Activated naive CD8-positive, alpha-beta T cell treated with anti-CD3 and anti-CD28 coated beads, Interleukin-2, amount 50 U/mL, for 24 hours (primary cell): ENCODE measurements at regions not wholly inside any gene's neighbourhood (a gene's known extent, or its start where the extent isn't known, plus 50 kb on each side); places are given as distances from the start of the nearest gene placed in this dataset.

Experiments
- ATAC-seq: fragments of 150-1000 bp; cut with Tn5 transposase; one replicate; pipeline ENCODE4 v1.10.0; 2021
- DNase-seq: peaks from one replicate; pipeline ENCODE4 v3.0.0; 2021
- H3K27ac Mint-ChIP-seq: one replicate; pipeline ENCODE4 v1.8.0; 2021; ENCODE audit warnings: mild to moderate bottlenecking, mixed read lengths
- H3K27me3 Mint-ChIP-seq: one replicate; pipeline ENCODE4 v1.8.0; 2021; ENCODE audit warnings: mixed read lengths
- H3K36me3 Mint-ChIP-seq: one replicate; pipeline ENCODE4 v1.8.0; 2021; ENCODE audit warnings: low read depth, mixed read lengths
- H3K4me1 Mint-ChIP-seq: one replicate; pipeline ENCODE4 v1.8.0; 2021; ENCODE audit warnings: mixed read lengths
- H3K4me3 Mint-ChIP-seq: one replicate; pipeline ENCODE4 v1.8.0; 2021; ENCODE audit warnings: mild to moderate bottlenecking, moderate library complexity, mixed read lengths
- H3K9me3 Mint-ChIP-seq: one replicate; pipeline ENCODE4 v1.8.0; 2021; ENCODE audit warnings: mixed read lengths

DNA sequence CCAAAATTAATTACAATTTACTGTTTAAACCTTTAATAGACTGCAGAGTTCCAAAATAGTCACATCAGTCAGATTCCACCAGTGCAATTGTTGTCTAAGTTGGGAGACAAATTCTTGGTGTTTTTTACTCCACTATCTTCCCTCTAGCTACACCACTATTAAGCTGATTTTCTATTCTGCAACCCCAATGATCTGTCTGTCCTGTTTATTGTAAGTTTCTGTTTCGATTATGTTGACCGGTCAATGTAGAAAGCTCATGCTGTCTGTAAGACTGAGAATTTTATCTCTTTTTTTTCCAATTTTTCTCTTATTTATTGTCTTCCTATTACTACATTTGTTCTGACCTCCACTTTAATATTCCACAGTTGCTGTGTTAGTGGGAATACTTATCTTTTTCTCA, 557.5 kb downstream of the SH2D4B start:
- H3K9me3 Mint-ChIP-seq: peaks cover 5% of the 10 kb centered on the region
- no peak overlapping the region for H3K4me3 Mint-ChIP-seq
- ATAC-seq (no peak), DNase-seq (no peak)
- H3K36me3 Mint-ChIP-seq: no peaks in the 10 kb centered on the region
- no peaks in the 10 kb centered on the region for H3K4me1 Mint-ChIP-seq
- H3K27me3 Mint-ChIP-seq: no peaks in the 10 kb centered on the region
- H3K27ac Mint-ChIP-seq: no peak overlapping the region

DNA sequence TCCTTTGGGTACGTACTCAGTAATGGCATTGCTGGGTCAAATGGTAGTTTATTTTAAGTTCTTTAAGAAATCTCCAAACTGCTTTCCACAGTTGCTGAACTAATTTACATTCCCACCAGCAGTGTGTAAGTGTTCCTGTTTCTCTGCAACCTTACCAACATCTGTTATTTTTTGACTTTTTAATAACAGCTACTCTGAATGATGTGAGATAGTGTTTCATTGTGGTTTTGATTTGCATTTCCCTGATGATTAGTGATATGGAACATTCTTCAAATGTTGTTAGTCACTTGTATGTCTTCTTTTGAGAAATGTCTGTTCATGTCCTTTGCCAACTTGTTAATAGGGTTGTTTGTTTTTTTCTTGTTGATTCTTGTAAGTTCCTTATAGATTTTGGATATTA, 558.9 kb downstream of the SH2D4B start:
- ATAC-seq (no peak), DNase-seq (no peak)
- Mint-ChIP-seq H3K4me1 (no peaks in the 10 kb centered on the region), H3K4me3 (no peak overlapping the region), H3K27me3 (no peaks in the 10 kb centered on the region), H3K36me3 (no peaks in the 10 kb centered on the region), H3K9me3 (peaks cover 5% of the 10 kb centered on the region), H3K27ac (no peak overlapping the region)

DNA sequence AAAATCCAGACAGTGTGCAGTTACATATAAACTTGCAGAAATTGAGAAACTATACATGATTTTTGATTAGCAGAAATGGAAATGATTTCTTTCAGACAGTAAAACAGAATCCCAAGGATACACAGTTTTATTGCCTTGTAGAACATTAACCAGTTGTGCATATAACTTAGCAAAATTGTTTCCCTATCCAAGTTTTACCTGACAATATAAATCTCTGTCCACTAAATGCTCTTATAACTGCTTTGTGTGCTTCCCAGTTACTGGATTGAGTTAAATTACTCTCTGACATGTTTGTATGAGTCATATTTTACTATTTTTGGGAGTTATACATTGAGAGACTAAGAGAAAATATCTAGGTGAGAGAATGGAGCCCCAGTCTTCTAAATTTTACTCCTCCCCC, 563.4 kb downstream of the SH2D4B start:
- Mint-ChIP-seq H3K4me3 (no peak overlapping the region), H3K4me1 (no peaks in the 10 kb centered on the region), H3K9me3 (no peaks in the 10 kb centered on the region), H3K27ac (no peak overlapping the region), H3K27me3 (no peaks in the 10 kb centered on the region), H3K36me3 (no peaks in the 10 kb centered on the region)
- no peak for ATAC-seq
- DNase-seq: no peak

DNA sequence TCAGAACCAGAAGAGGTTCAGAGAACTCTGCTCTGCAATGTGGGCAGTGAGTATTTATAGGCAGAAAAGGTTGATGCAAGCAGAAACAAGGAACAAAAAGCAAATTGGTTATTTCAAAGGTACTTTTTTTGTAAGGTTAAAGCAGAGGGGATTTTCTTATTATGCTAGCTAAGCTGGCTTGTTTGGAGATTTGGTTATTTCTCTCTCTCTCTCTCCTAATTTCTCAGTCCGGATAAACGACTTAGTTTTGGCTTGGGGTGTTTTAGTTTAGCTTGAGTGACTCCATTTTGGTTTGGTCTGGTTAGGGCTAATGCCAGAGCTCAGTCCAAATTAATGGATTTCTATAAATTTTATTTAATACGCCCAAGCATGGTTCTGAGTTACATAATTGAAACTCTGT, 566.8 kb downstream of the SH2D4B start:
- Mint-ChIP-seq H3K9me3 (no peaks in the 10 kb centered on the region), H3K4me1 (no peaks in the 10 kb centered on the region), H3K27me3 (no peaks in the 10 kb centered on the region), H3K27ac (no peak overlapping the region), H3K36me3 (no peaks in the 10 kb centered on the region), H3K4me3 (no peak overlapping the region)
- DNase-seq (no peak), ATAC-seq (no peak)

DNA sequence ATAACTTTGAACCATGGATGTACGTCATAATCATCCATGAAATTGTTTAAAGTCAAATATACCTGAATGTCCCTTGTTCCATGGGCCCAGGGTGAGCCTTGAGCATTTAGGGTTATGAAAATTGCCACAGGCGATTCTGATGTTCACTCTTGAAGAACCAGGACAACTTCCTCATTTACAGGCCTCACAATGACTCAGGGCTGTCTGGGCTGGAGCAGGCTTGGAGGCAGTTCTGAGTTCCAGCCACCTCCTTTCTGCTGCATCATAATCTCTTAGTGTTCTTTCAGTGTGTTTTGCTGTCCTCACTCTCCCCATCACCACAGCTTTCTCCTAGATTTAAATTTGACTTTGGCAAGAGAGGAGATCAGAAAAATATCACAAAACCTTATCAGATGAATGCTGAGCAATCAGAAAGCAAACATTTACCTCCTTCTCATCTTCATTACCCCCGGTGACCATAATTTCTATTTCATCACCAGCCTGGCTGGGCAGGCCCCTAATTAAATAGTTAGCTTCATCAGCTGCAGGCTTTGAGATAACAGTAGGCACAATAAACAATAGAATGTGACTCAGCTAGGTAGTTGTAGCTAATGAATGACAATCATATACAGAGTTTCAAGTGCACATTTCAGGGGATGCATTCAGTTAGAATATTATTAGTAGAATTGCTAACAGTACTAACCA, 571.0 kb downstream of the SH2D4B start:
- Mint-ChIP-seq H3K27ac (no peak overlapping the region), H3K36me3 (no peaks in the 10 kb centered on the region)

DNA sequence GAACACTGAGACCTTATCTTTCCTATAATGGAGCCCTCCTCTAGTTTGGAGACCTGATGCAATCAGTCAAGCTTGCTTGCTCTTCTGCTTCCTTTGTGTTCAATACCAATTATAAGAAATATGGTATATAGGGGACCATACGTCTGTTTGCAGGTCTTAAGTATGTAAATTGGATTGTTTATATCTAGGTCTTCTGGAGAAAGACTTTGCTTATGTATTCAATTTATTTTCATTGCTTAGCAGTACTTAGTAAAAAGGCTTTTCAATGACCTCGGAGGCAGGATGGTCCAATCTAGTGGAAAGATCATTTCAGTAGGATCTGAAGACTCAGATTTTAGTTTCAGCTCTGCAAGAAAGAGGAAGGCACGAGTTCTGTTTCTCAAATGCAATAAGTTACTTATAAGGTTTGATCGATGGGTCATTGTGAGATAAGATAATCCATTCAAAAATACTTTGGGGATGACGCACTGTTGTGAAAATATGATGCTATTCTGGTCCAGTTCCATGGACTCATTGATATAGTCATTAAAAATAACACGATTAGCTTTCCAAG, 571.6 kb downstream of the SH2D4B start:
- no peak for ATAC-seq
- no peak overlapping the region for H3K4me3 Mint-ChIP-seq
- DNase-seq: no peak
- H3K9me3 Mint-ChIP-seq: no peaks in the 10 kb centered on the region
- no peaks in the 10 kb centered on the region for H3K27me3 Mint-ChIP-seq
- no peaks in the 10 kb centered on the region for H3K36me3 Mint-ChIP-seq
- no peak overlapping the region for H3K27ac Mint-ChIP-seq
- no peaks in the 10 kb centered on the region for H3K4me1 Mint-ChIP-seq

More for the DNA sequence above, 571.0 kb downstream of the SH2D4B start:
- DNase-seq (no peak), ATAC-seq (no peak)
- Mint-ChIP-seq H3K4me1 (no peaks in the 10 kb centered on the region), H3K4me3 (no peak overlapping the region), H3K9me3 (no peaks in the 10 kb centered on the region), H3K27me3 (no peaks in the 10 kb centered on the region)

DNA sequence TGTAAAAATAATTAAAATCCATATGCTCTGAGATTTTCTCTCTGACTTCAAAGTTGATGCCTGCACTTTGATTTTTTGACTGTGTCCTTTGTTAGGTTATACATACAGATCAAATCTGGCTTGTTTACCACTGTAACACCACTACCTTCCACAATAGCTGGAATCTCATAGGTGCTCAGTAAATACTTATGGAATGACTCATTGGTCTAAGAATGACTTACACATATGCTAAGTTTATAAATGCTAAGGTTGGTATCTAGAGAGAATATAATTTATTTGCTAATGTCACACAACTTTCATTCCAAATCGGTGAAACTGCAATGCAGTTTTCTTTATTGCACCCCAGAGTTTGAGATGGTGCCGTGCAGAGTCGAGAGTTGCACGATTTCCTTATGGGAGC, 578.5 kb downstream of the SH2D4B start:
- Mint-ChIP-seq H3K4me3 (no peak overlapping the region), H3K36me3 (no peaks in the 10 kb centered on the region), H3K4me1 (no peaks in the 10 kb centered on the region), H3K9me3 (no peaks in the 10 kb centered on the region), H3K27ac (no peak overlapping the region), H3K27me3 (no peaks in the 10 kb centered on the region)
- ATAC-seq (no peak), DNase-seq (no peak)

DNA sequence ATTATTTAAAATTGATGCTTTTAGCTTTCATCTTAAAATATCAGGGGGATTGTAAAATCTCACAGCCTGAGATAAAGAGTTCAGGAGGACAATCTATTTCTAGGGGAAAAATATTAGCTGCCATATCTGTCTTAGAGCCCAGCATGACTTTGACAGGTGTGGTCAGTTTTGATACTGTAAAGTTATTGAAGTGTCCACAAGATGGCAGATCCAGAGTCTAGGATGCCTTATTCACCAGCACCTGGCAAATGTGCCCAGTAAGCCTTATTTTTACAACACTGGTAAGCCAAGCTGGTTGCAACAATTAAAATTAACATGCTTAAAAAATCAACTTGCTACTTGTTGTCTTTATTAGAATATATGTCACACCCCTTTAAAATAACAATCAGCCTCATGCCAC, 579.3 kb downstream of the SH2D4B start:
- no peaks in the 10 kb centered on the region for H3K9me3 Mint-ChIP-seq
- ATAC-seq (no peak), DNase-seq (no peak)
- H3K36me3 Mint-ChIP-seq: no peaks in the 10 kb centered on the region
- H3K27me3 Mint-ChIP-seq: no peaks in the 10 kb centered on the region
- no peaks in the 10 kb centered on the region for H3K4me1 Mint-ChIP-seq
- no peak overlapping the region for H3K4me3 Mint-ChIP-seq
- H3K27ac Mint-ChIP-seq: no peak overlapping the region

DNA sequence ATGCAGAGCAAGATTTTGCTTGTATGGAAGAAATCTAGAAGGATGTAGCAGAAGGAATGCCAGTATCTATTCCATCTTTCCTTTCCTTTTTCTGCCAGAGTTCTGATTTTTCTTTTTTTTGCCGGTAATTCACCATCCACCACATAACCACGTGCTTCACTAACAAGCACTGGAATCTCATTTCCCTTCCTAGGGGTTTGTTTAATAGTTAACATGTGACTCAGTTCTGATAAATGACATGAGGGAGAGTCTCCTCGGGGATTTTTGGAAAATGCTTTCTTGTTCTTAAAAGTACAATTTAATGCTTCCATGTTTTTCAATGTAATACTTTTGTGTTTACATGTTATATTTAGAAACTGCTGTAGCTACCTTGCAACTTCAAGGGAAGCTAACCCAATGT, 590.2 kb downstream of the SH2D4B start:
- H3K9me3 Mint-ChIP-seq: no peaks in the 10 kb centered on the region
- no peak overlapping the region for H3K27ac Mint-ChIP-seq
- DNase-seq (no peak), ATAC-seq (no peak)
- H3K27me3 Mint-ChIP-seq: peaks cover 3% of the 10 kb centered on the region
- no peaks in the 10 kb centered on the region for H3K36me3 Mint-ChIP-seq
- no peaks in the 10 kb centered on the region for H3K4me1 Mint-ChIP-seq
- no peak overlapping the region for H3K4me3 Mint-ChIP-seq

DNA sequence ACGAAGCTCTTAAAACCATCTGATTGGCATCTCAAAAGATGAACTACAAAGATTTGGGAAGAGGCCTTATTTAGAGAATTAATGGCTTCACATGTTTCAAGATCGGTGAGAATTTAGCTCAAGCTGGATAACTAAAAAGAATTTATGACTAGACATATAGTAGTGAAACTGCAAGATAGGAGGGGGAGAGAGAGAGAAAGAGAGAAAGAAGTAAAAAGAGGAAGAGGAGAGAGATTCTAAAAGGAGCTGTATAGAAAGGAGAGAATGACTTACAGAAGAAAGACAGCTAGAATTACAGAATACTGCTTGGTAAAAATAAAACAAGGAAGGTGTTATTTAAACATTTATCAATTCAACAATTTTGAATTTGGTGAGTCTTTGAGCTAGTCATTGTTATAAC, 592.3 kb downstream of the SH2D4B start:
- DNase-seq (no peak), ATAC-seq (no peak)
- H3K4me1 Mint-ChIP-seq: no peaks in the 10 kb centered on the region
- no peak overlapping the region for H3K27ac Mint-ChIP-seq
- H3K4me3 Mint-ChIP-seq: no peak overlapping the region
- peaks cover 3% of the 10 kb centered on the region for H3K27me3 Mint-ChIP-seq
- H3K36me3 Mint-ChIP-seq: no peaks in the 10 kb centered on the region
- H3K9me3 Mint-ChIP-seq: no peaks in the 10 kb centered on the region

DNA sequence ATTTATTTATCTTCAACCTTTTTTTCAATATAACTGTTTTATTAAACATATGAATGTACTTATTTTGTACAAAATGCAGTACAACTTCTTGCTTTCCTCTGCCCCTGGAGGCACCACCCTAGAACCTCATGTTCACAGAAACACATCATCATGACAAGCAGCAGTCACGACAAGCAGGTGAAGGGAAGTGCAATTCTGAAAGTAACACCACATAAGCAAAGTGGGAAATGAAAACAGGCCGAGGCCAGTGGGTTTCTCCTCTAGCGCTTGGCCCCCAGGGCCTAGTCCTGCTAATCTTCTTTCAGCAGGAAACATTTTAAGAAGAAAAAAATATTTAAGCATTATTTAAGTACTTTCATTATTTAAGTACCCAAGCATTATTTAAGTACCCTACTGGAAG, 598.1 kb downstream of the SH2D4B start:
- DNase-seq (no peak), ATAC-seq (no peak)
- Mint-ChIP-seq H3K9me3 (peaks cover 11% of the 10 kb centered on the region), H3K36me3 (no peaks in the 10 kb centered on the region), H3K27me3 (peaks cover 3% of the 10 kb centered on the region), H3K4me3 (no peak overlapping the region), H3K4me1 (no peaks in the 10 kb centered on the region), H3K27ac (no peak overlapping the region)

DNA sequence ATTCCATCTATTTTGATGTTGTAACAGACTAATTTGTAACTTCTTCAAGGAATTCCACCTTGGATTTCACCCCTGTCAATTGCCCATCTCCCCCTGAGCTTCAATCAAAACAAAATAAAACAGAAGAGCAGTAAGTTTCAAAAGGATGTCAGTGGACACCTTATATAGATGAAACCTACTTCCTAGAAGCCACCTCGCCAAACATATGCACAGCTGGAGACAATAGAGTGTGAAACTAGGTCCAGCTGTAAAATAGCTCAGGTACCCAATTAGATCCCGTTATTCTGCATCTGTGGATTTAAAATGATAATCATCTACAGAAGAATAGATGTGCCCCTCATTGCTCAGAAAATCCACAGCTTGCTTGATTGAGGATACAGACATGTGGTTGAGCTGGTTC, 598.6 kb downstream of the SH2D4B start:
- H3K4me1 Mint-ChIP-seq: no peaks in the 10 kb centered on the region
- peaks cover 11% of the 10 kb centered on the region for H3K9me3 Mint-ChIP-seq
- no peak overlapping the region for H3K4me3 Mint-ChIP-seq
- no peak overlapping the region for H3K27ac Mint-ChIP-seq
- H3K27me3 Mint-ChIP-seq: no peaks in the 10 kb centered on the region
- no peak for ATAC-seq
- DNase-seq: no peak
- no peaks in the 10 kb centered on the region for H3K36me3 Mint-ChIP-seq

DNA sequence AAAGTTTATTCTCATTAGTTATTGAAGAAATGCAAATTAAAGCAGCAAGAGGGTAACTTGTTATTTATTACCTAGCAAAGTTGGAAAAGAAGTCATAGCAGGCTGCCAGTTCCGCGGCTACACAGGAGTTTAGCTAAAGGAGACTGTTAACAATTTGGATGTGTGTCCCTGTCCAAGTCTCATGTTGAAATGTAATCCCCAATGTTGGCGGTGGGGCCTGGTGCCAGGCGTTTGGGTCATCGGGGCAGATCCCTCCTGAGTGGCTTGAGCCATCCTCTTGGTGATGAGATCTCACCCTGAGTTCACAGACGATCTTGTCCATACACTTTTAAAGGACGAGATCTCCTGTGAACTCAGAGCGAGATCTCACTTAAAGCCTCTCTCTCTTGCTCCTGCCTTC, 608.3 kb downstream of the SH2D4B start:
- Mint-ChIP-seq H3K27me3 (no peaks in the 10 kb centered on the region), H3K27ac (no peak overlapping the region), H3K36me3 (no peaks in the 10 kb centered on the region), H3K9me3 (no peaks in the 10 kb centered on the region), H3K4me1 (no peaks in the 10 kb centered on the region), H3K4me3 (no peak overlapping the region)
- ATAC-seq (no peak), DNase-seq (no peak)

DNA sequence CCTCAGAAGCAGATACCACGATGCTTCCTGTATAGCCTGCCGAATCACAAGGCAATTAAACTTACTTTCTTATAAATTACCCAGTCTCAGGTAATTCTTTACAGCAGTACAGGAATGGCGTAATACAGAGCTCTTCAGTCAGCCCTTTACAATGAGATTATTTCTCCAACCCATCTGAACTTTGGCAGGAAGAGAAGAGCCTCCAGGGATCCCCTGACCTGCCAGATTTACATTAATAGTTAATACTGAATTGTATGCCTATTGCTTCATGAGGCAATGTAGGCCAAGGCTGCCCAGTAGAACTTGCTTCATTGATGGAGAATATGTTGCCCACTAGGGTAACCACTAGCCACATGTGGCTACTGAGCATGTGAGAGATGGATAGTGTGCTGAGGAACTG, 608.7 kb downstream of the SH2D4B start:
- H3K9me3 Mint-ChIP-seq: no peaks in the 10 kb centered on the region
- H3K4me1 Mint-ChIP-seq: no peaks in the 10 kb centered on the region
- ATAC-seq (no peak), DNase-seq (no peak)
- no peaks in the 10 kb centered on the region for H3K27me3 Mint-ChIP-seq
- no peaks in the 10 kb centered on the region for H3K36me3 Mint-ChIP-seq
- H3K27ac Mint-ChIP-seq: no peak overlapping the region
- H3K4me3 Mint-ChIP-seq: no peak overlapping the region

DNA sequence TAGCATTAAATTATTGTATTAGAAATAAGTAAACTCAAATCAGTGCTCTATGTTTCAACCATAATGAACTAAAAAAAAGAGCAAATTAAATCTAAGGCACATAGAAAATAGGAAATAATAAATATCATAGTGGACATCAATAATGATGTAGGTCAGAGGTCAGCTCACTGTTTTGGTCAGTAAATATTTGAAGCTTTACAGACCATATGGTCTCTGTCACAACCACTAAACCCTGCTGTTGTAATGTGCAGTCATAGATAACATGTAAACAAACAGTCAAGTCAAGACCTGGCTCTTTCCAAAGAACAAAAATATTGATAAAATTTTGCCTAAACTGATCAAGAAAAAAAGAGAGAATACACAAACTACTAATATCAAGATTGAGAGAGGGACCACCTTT, 615.0 kb downstream of the SH2D4B start:
- ATAC-seq: no peak
- Mint-ChIP-seq H3K4me3 (no peak overlapping the region), H3K27ac (no peak overlapping the region), H3K4me1 (no peaks in the 10 kb centered on the region), H3K27me3 (no peaks in the 10 kb centered on the region), H3K9me3 (no peaks in the 10 kb centered on the region), H3K36me3 (no peaks in the 10 kb centered on the region)
- no peak for DNase-seq

DNA sequence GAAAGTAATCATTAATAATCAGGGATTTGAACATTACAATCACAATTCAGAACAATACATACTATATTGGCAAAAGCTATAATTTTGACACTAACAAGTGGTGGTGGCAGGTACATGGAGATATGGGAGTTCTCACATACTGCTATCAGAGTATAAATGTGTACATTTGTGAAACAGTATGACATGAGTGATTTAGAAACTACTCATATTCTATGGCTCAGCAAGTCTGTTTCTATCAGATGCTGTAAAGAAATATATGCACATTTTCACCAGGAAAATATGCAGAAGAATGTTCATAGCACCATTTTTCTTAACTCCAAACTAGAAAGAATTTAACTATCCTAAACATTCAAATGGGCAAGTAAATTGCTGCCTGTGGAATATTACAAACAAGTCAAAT, 620.0 kb downstream of the SH2D4B start:
- ATAC-seq: no peak
- no peaks in the 10 kb centered on the region for H3K9me3 Mint-ChIP-seq
- DNase-seq: no peak
- H3K36me3 Mint-ChIP-seq: no peaks in the 10 kb centered on the region
- H3K4me3 Mint-ChIP-seq: no peak overlapping the region
- no peaks in the 10 kb centered on the region for H3K4me1 Mint-ChIP-seq
- H3K27me3 Mint-ChIP-seq: no peaks in the 10 kb centered on the region
- H3K27ac Mint-ChIP-seq: no peak overlapping the region
